Neuronal stem cell (in vitro differentiated cells): ENCODE measurements at regions not wholly inside any gene's neighbourhood (a gene's known extent, or its start where the extent isn't known, plus 50 kb on each side); places are given as distances from the start of the nearest gene placed in this dataset.
A peak's percentile ranks its signal among the peaks of the same experiment; 100 is the strongest.

Experiments
- DNase-seq: peaks from one replicate; pipeline ENCODE4 v3.0.0-alpha.2; 2013; ENCODE audit warnings: low spot score
- H2AFZ ChIP-seq: one replicate; pipeline ENCODE4 v1.6.1; 2013; ENCODE audit warnings: mild to moderate bottlenecking, low read length, inconsistent platforms
- H2AK5ac ChIP-seq: 2 replicates; pipeline ENCODE4 v1.6.1; 2013; ENCODE audit warnings: low read depth, mild to moderate bottlenecking, inconsistent platforms, low read length, moderate library complexity, mixed read lengths
- H2BK120ac ChIP-seq: 2 replicates; pipeline ENCODE4 v1.6.1; 2013; ENCODE audit warnings: low read depth, mild to moderate bottlenecking, inconsistent platforms, low read length, moderate library complexity, mixed read lengths
- H2BK12ac ChIP-seq: one replicate; pipeline ENCODE4 v1.6.1; 2013; ENCODE audit warnings: low read length, inconsistent platforms
- H2BK15ac ChIP-seq: 2 replicates; pipeline ENCODE4 v1.6.1; 2013; ENCODE audit warnings: mild to moderate bottlenecking, low read length, inconsistent platforms, mixed read lengths
- H2BK5ac ChIP-seq: one replicate; pipeline ENCODE4 v1.6.1; 2013; ENCODE audit warnings: inconsistent platforms, mild to moderate bottlenecking, low read length, moderate library complexity
- H3K14ac ChIP-seq: one replicate; pipeline ENCODE4 v1.6.1; 2013; ENCODE audit warnings: low read length, inconsistent platforms
- H3K18ac ChIP-seq: 2 replicates; pipeline ENCODE4 v1.6.1; 2013; ENCODE audit warnings: low read length, inconsistent platforms
- H3K23ac ChIP-seq: 2 replicates; pipeline ENCODE4 v1.6.1; 2013; ENCODE audit warnings: low read depth, mild to moderate bottlenecking, mixed read lengths, low read length, inconsistent platforms; ENCODE audit not compliant: poor library complexity
- H3K27ac ChIP-seq: replicated peaks from 3 replicates; pipeline ENCODE4 v1.5.1; 2013; ENCODE audit warnings: low read length, inconsistent platforms
- H3K27me3 ChIP-seq, 3 experiments: 2 replicates each; pipeline ENCODE4 v1.6.1; 2013; ENCODE audit warnings: low read length in 3 of 3, mild to moderate bottlenecking in 2 of 3, inconsistent platforms in 1 of 3, low read depth in 1 of 3, mixed read lengths in 1 of 3, moderate library complexity in 1 of 3; ENCODE audit not compliant: control insufficient read depth in 3 of 3, insufficient read depth in 3 of 3
- H3K36me3 ChIP-seq, 2 donors: replicated peaks in 1 of 2; 2 replicates each; pipeline ENCODE4 v1.6.1; 2013; ENCODE audit warnings: low read length in 2 of 2; ENCODE audit not compliant: control insufficient read depth in 2 of 2, insufficient read depth in 2 of 2
- H3K4ac ChIP-seq: 2 replicates; pipeline ENCODE4 v1.6.1; 2013; ENCODE audit warnings: inconsistent platforms, mild to moderate bottlenecking, low read length, moderate library complexity
- H3K4me1 ChIP-seq, 2 donors: 1 replicate in 1 of 2; 2 replicates in 1 of 2; pipeline ENCODE4 v1.6.1; 2013; ENCODE audit warnings: low read length in 2 of 2, low read depth in 1 of 2; ENCODE audit not compliant: control insufficient read depth in 2 of 2, insufficient read depth in 1 of 2
- H3K4me2 ChIP-seq: one replicate; pipeline ENCODE4 v1.6.1; 2013; ENCODE audit warnings: mild to moderate bottlenecking, low read length, inconsistent platforms; ENCODE audit not compliant: insufficient read depth, poor library complexity, severe bottlenecking
- H3K4me3 ChIP-seq, 2 donors: 2 replicates each; pipeline ENCODE4 v1.5.1; 2013; ENCODE audit warnings: low read length in 2 of 2, mild to moderate bottlenecking in 2 of 2, inconsistent platforms in 1 of 2, moderate library complexity in 1 of 2
- H3K79me1 ChIP-seq: one replicate; pipeline ENCODE4 v1.6.1; 2013; ENCODE audit warnings: low read depth, mild to moderate bottlenecking, inconsistent platforms, low read length, moderate library complexity
- H3K9ac ChIP-seq: one replicate; pipeline ENCODE4 v1.6.1; 2013; ENCODE audit warnings: mild to moderate bottlenecking, low read depth, low read length, inconsistent platforms; ENCODE audit not compliant: poor library complexity
- H3K9me3 ChIP-seq, 2 donors: replicated peaks in 1 of 2; 2 replicates each; pipeline versions ENCODE3 to v1.6.1; 2013; ENCODE audit warnings: low read length in 2 of 2, mild to moderate bottlenecking in 2 of 2, inconsistent platforms in 1 of 2, low read depth in 1 of 2, mixed read lengths in 1 of 2, moderate library complexity in 1 of 2; ENCODE audit not compliant: control insufficient read depth in 2 of 2, insufficient read depth in 1 of 2
- H4K8ac ChIP-seq: one replicate; pipeline ENCODE4 v1.6.1; 2013; ENCODE audit warnings: low read depth, mild to moderate bottlenecking, inconsistent platforms, low read length, moderate library complexity
- H4K91ac ChIP-seq: one replicate; pipeline ENCODE4 v1.6.1; 2013; ENCODE audit warnings: low read length, low read depth, mild to moderate bottlenecking, inconsistent platforms; ENCODE audit not compliant: poor library complexity
- WGBS, 2 donors: extraction: QIAGEN DNeasy Blood & Tissue Kit; methylation state at CpG; one replicate each; pipeline ENCODE4 v1.1.7; 2013; ENCODE audit warnings: missing lambda C conversion rate in 2 of 2, mixed read lengths in 1 of 2; ENCODE audit not compliant: insufficient read length in 2 of 2, insufficient replicate concordance in 1 of 2; ENCODE audit errors: extremely low coverage in 2 of 2; 5-methylcytosine and 5-hydroxymethylcytosine counted together

GRCh38 chr18:28736223-28736622 lies 559.3 kb upstream of the CDH2 start:
- Histone ChIP-seq H2AK5ac (no peak overlapping the region), H3K36me3 (no peaks in the 10 kb centered on the region), H4K91ac (no peak overlapping the region), H3K4ac (no peak overlapping the region), H4K8ac (no peak overlapping the region), H3K23ac (no peak overlapping the region), H3K79me1 (no peaks in the 10 kb centered on the region), H3K4me3 (no peak overlapping the region), H2BK120ac (no peak overlapping the region), H3K4me1 (peaks cover 0 to 10% of the 10 kb centered on the region in 2 donors), H2BK15ac (no peak overlapping the region), H2AFZ (peak overlapping the region; percentile 14), H2BK12ac (no peak overlapping the region), H3K9me3 (no peaks in the 10 kb centered on the region), H3K9ac (no peak overlapping the region), H3K14ac (no peak overlapping the region), H3K27me3 (no peaks in the 10 kb centered on the region), H3K4me2 (no peak overlapping the region), H3K27ac (no peak overlapping the region), H3K18ac (no peak overlapping the region), H2BK5ac (no peak overlapping the region)
- no peak for DNase-seq
- WGBS, 2 donors = no CpG with 5 or more reads among the region's 2 CpGs

- H4K8ac ChIP-seq = no peak overlapping the region
- no peaks in the 10 kb centered on the region for H3K27me3 ChIP-seq
- H3K27ac ChIP-seq = no peak overlapping the region
- DNase-seq = no peak
- no peak overlapping the region for H2BK15ac ChIP-seq
- no peak overlapping the region for H3K23ac ChIP-seq
- H2BK5ac ChIP-seq = no peak overlapping the region
- peak overlapping the region; percentile 14 for H2AFZ ChIP-seq
- H4K91ac ChIP-seq = no peak overlapping the region
- H3K18ac ChIP-seq = no peak overlapping the region
- H3K4me3 ChIP-seq = no peak overlapping the region
- no peak overlapping the region for H3K4ac ChIP-seq
- H3K9ac ChIP-seq = no peak overlapping the region
- H3K36me3 ChIP-seq = no peaks in the 10 kb centered on the region
- peaks cover 0 to under 1% of the 10 kb centered on the region in 2 donors for H3K9me3 ChIP-seq
- no peak overlapping the region for H2BK12ac ChIP-seq
- H3K79me1 ChIP-seq = no peaks in the 10 kb centered on the region
- WGBS, 2 donors = no CpG with 5 or more reads among the region's 2 CpGs
- H3K4me2 ChIP-seq = no peak overlapping the region
- H3K14ac ChIP-seq = no peak overlapping the region
- H3K4me1 ChIP-seq = peaks cover 0 to 10% of the 10 kb centered on the region in 2 donors
- H2BK120ac ChIP-seq = no peak overlapping the region
- H2AK5ac ChIP-seq = no peak overlapping the region
Observed at GRCh38 chr18:28735731-28736130, 558.8 kb upstream of the CDH2 start.

GRCh38 chr18:28729321-28729720 lies 552.4 kb upstream of the CDH2 start:
- H3K18ac ChIP-seq = no peak overlapping the region
- H4K91ac ChIP-seq = no peak overlapping the region
- no peak overlapping the region for H2AK5ac ChIP-seq
- H2BK12ac ChIP-seq = no peak overlapping the region
- no peak overlapping the region for H2BK120ac ChIP-seq
- H3K4me3 ChIP-seq = no peak overlapping the region
- no peak overlapping the region for H3K14ac ChIP-seq
- H4K8ac ChIP-seq = no peak overlapping the region
- DNase-seq = no peak
- H3K9me3 ChIP-seq = peaks cover 0 to 10% of the 10 kb centered on the region in 2 donors
- H3K23ac ChIP-seq = no peak overlapping the region
- no peak overlapping the region for H3K9ac ChIP-seq
- H3K27me3 ChIP-seq = no peaks in the 10 kb centered on the region
- H2BK5ac ChIP-seq = no peak overlapping the region
- no peak overlapping the region for H3K4ac ChIP-seq
- no peak overlapping the region for H2AFZ ChIP-seq
- H2BK15ac ChIP-seq = no peak overlapping the region
- no peaks in the 10 kb centered on the region for H3K79me1 ChIP-seq
- no peak overlapping the region for H3K4me2 ChIP-seq
- H3K27ac ChIP-seq = no peak overlapping the region
- H3K36me3 ChIP-seq = no peaks in the 10 kb centered on the region
- no CpG with 5 or more reads among the region's 1 CpG for WGBS, 2 donors
- peaks cover 0 to 7% of the 10 kb centered on the region in 2 donors for H3K4me1 ChIP-seq

- Histone ChIP-seq H3K27ac (no peak overlapping the region), H3K36me3 (no peaks in the 10 kb centered on the region), H3K4me1 (peaks cover 0 to 7% of the 10 kb centered on the region in 2 donors)
Observed at GRCh38 chr18:28728891-28729290, 552.0 kb upstream of the CDH2 start.

More at GRCh38 chr18:28728891-28729290, 552.0 kb upstream of the CDH2 start:
- Histone ChIP-seq H4K91ac (no peak overlapping the region), H2BK15ac (no peak overlapping the region), H3K4me2 (no peak overlapping the region), H3K18ac (no peak overlapping the region), H2BK5ac (no peak overlapping the region), H4K8ac (no peak overlapping the region), H3K79me1 (no peaks in the 10 kb centered on the region), H3K4ac (no peak overlapping the region), H3K27me3 (no peaks in the 10 kb centered on the region), H3K4me3 (no peak overlapping the region), H2AFZ (no peak overlapping the region), H2AK5ac (no peak overlapping the region), H3K23ac (no peak overlapping the region), H2BK120ac (no peak overlapping the region), H3K14ac (no peak overlapping the region), H3K9me3 (peaks cover 0 to 10% of the 10 kb centered on the region in 2 donors), H3K9ac (no peak overlapping the region), H2BK12ac (no peak overlapping the region)
- DNase-seq = no peak
- WGBS, 2 donors = no CpG with 5 or more reads among the region's 2 CpGs
